ENCODE measurements at regions not wholly inside any gene's neighbourhood (a gene's known extent, or its start where the extent isn't known, plus 50 kb on each side); places are given as distances from the start of the nearest gene placed in this dataset.
"Not testable (repeated sequence)": the region's sequence is repeated elsewhere in the genome, so short reads cannot be mapped to it uniquely, and the experiment has no call there.

- ATAC-seq, result no peak
- intact Hi-C loops (cut with DNase I, micrococcal nuclease), result no loop called here
- no peak for DNase-seq
Measured at GRCh38 chr20:24418731-24419130, 50.7 kb upstream of the SYNDIG1 start.

GRCh38 chr20:24417485-24417884, 51.9 kb upstream of the SYNDIG1 start:
- ATAC-seq (no peak), DNase-seq (no peak)
- intact Hi-C loops (cut with DNase I, micrococcal nuclease), result no loop called here

- ATAC-seq; DNase-seq; intact Hi-C loops (cut with DNase I, micrococcal nuclease): not testable (repeated sequence)
Measured at GRCh38 chr20:24415444-24415843, 54.0 kb upstream of the SYNDIG1 start.

- ATAC-seq (no peak), DNase-seq (no peak)
- intact Hi-C loops (cut with DNase I, micrococcal nuclease), result no loop called here
Measured at GRCh38 chr20:24411834-24412216, 57.6 kb upstream of the SYNDIG1 start.

- ATAC-seq (no peak), DNase-seq (no peak)
- intact Hi-C loops (cut with DNase I, micrococcal nuclease), result no loop called here
Measured at GRCh38 chr20:24411003-24411833, 58.2 kb upstream of the SYNDIG1 start.

GRCh38 chr20:24407151-24407550, 62.3 kb upstream of the SYNDIG1 start:
- ATAC-seq (no peak), DNase-seq (no peak)
- intact Hi-C loops (cut with DNase I, micrococcal nuclease), result no loop called here

- no peak for DNase-seq
- intact Hi-C loops (cut with DNase I, micrococcal nuclease), result no loop called here
- no peak for ATAC-seq
Measured at GRCh38 chr20:24406750-24407149, 62.7 kb upstream of the SYNDIG1 start.

- ATAC-seq, result no peak
- intact Hi-C loops (cut with DNase I, micrococcal nuclease), result no loop called here
Measured at GRCh38 chr20:24406251-24406650, 63.2 kb upstream of the SYNDIG1 start.

GRCh38 chr20:24405810-24406209, 63.6 kb upstream of the SYNDIG1 start:
- DNase-seq, result no peak
- intact Hi-C loops (cut with DNase I, micrococcal nuclease), result no loop called here
- ATAC-seq, result no peak

More at GRCh38 chr20:24406251-24406650, 63.2 kb upstream of the SYNDIG1 start:
- no peak for DNase-seq

- ATAC-seq, result no peak
- no peak for DNase-seq
- intact Hi-C loops (cut with DNase I, micrococcal nuclease), result no loop called here
Measured at GRCh38 chr20:24403406-24403805, 66.0 kb upstream of the SYNDIG1 start.

GRCh38 chr20:24402188-24402587, 67.2 kb upstream of the SYNDIG1 start:
- DNase-seq, result no peak
- no peak for ATAC-seq
- intact Hi-C loops (cut with DNase I, micrococcal nuclease), result no loop called here

- intact Hi-C loops (cut with DNase I, micrococcal nuclease), result no loop called here
- no peak for ATAC-seq
- no peak for DNase-seq
Measured at GRCh38 chr20:24395151-24395550, 74.3 kb upstream of the SYNDIG1 start.

GRCh38 chr20:24393903-24394302, 75.5 kb upstream of the SYNDIG1 start:
- ATAC-seq (no peak), DNase-seq (no peak)
- intact Hi-C loops (cut with DNase I, micrococcal nuclease), result no loop called here

GRCh38 chr20:24392612-24393011, 76.8 kb upstream of the SYNDIG1 start:
- no peak for DNase-seq
- no peak for ATAC-seq
- intact Hi-C loops (cut with DNase I, micrococcal nuclease), result no loop called here

GRCh38 chr20:24389686-24390085, 79.7 kb upstream of the SYNDIG1 start:
- intact Hi-C loops (cut with DNase I, micrococcal nuclease), result no loop called here
- ATAC-seq, result no peak
- no peak for DNase-seq

GRCh38 chr20:24388828-24389380, 80.5 kb upstream of the SYNDIG1 start:
- DNase-seq (no peak), ATAC-seq (no peak)
- intact Hi-C loops (cut with DNase I, micrococcal nuclease), result no loop called here

GRCh38 chr20:24385547-24385946, 83.9 kb upstream of the SYNDIG1 start:
- intact Hi-C loops (cut with DNase I, micrococcal nuclease), result no loop called here

GRCh38 chr20:24384865-24385264, 84.6 kb upstream of the SYNDIG1 start:
- ATAC-seq (no peak), DNase-seq (no peak)
- intact Hi-C loops (cut with DNase I, micrococcal nuclease), result no loop called here

More at GRCh38 chr20:24385547-24385946, 83.9 kb upstream of the SYNDIG1 start:
- DNase-seq, result no peak
- no peak for ATAC-seq

GRCh38 chr20:24382743-24383142, 86.7 kb upstream of the SYNDIG1 start:
- peak; percentile 41 for ATAC-seq

GRCh38 chr20:24382331-24382730, 87.1 kb upstream of the SYNDIG1 start:
- ATAC-seq (no peak), DNase-seq (peak; percentile 20 to 32)
- intact Hi-C loops (cut with DNase I, micrococcal nuclease), result no loop called here

More at GRCh38 chr20:24382743-24383142, 86.7 kb upstream of the SYNDIG1 start:
- intact Hi-C loops (cut with DNase I, micrococcal nuclease), result no loop called here
- DNase-seq, result peak in 1 of 2 donors; percentile 13

GRCh38 chr20:24381886-24382285, 87.5 kb upstream of the SYNDIG1 start:
- intact Hi-C loops (cut with DNase I, micrococcal nuclease), result no loop called here
- DNase-seq (no peak), ATAC-seq (no peak)
